ENCODE measurements at regions not wholly inside any gene's neighbourhood (a gene's known extent, or its start where the extent isn't known, plus 50 kb on each side); places are given as distances from the start of the nearest gene placed in this dataset.

- no peaks in the 10 kb centered on the region for H3K4me1 Mint-ChIP-seq
- TF ChIP-seq, protein P1, sequence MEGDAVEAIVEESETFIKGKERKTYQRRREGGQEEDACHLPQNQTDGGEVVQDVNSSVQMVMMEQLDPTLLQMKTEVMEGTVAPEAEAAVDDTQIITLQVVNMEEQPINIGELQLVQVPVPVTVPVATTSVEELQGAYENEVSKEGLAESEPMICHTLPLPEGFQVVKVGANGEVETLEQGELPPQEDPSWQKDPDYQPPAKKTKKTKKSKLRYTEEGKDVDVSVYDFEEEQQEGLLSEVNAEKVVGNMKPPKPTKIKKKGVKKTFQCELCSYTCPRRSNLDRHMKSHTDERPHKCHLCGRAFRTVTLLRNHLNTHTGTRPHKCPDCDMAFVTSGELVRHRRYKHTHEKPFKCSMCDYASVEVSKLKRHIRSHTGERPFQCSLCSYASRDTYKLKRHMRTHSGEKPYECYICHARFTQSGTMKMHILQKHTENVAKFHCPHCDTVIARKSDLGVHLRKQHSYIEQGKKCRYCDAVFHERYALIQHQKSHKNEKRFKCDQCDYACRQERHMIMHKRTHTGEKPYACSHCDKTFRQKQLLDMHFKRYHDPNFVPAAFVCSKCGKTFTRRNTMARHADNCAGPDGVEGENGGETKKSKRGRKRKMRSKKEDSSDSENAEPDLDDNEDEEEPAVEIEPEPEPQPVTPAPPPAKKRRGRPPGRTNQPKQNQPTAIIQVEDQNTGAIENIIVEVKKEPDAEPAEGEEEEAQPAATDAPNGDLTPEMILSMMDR (IDR thresholded peaks at IDR 0.05): no peak
- H3K36me3 Mint-ChIP-seq (ENCODE audit: low read depth): no peaks in the 10 kb centered on the region
- H3K4me3 Mint-ChIP-seq: no peak overlapping the region
- no peak overlapping the region for H3K27ac Mint-ChIP-seq
- peaks cover 7% of the 10 kb centered on the region for H3K9me3 Mint-ChIP-seq
- peaks cover 8% of the 10 kb centered on the region for H3K27me3 Mint-ChIP-seq (ENCODE audit: low read depth, poor library complexity)
- DNase-seq: no peak
Observed at GRCh38 chr5:102554082-102554481, 55.3 kb upstream of the SLCO6A1 start.

DNA sequence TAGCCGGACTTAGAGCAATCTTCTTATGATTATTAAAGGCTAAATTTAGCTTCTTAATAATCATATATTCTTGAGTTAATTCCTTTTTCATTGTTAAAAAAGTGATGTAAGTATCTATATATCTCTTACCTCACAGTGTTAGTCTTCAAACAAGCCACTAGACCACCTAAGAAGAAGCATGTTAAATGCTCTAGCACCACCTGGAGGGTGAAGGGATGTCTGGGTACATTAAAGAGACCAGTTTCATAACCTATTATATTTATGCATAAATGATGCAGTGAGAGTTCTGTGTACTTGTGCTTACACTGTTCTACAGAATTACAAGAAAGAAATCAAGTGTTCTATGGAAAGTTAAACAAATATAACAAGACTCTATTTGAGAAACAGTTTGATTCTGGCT is 55.9 kb upstream of the SLCO6A1 start:
- no peaks in the 10 kb centered on the region for H3K4me1 Mint-ChIP-seq

DNA sequence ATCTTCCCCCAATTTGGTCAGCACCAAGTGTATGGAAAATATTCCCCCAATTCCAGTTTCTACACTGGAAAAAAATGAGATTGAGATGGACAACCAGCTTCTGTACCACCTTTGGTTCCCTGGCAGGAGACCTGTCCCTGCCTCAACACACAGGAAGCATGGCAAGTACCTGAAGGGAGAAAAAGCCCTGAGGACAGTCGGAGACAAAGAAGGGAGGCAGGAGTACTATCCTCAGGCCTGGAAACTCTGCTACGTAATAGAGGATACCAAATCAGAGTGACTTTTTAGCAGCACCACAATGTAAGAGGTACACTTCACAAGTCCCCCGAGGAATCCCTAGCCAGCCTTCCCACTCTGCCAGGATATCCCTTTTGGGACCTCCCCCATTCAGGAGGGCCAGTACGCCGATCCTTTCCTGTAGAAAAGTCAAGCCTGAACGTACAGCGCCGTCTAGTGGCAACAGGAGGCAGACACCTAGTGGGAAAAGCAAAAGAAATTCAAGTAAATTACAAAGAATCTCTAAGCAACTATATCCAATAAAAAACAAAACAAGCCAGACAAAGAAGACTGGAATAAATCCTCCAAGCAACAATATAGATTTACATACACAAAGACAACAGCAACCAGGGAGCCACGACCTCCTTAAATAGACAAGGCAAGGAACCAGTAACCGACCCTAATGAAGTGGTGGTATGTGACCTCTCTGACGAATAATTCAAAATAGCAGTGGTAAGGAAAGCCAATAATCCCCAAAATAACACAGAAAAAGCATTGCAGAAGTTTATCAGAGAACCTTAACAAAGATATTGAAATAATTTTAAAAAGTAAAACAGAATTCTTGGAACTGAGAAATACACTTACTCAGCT is 63.3 kb upstream of the SLCO6A1 start:
- peak; percentile 53 for DNase-seq
- TF ChIP-seq, protein P1 (IDR thresholded peaks at IDR 0.05): peak; percentile 65
- no peaks in the 10 kb centered on the region for H3K36me3 Mint-ChIP-seq (ENCODE audit: low read depth)
- peak overlapping the region; percentile 10 for H3K27ac Mint-ChIP-seq
- no peak overlapping the region for H3K4me3 Mint-ChIP-seq
- H3K27me3 Mint-ChIP-seq (ENCODE audit: low read depth, poor library complexity): no peaks in the 10 kb centered on the region
- no peaks in the 10 kb centered on the region for H3K4me1 Mint-ChIP-seq
- H3K9me3 Mint-ChIP-seq: peaks cover 9% of the 10 kb centered on the region

More for the DNA sequence above, 55.9 kb upstream of the SLCO6A1 start:
- Mint-ChIP-seq H3K27me3 (ENCODE audit: low read depth, poor library complexity) (peaks cover 8% of the 10 kb centered on the region), H3K4me3 (no peak overlapping the region), H3K36me3 (ENCODE audit: low read depth) (no peaks in the 10 kb centered on the region), H3K27ac (no peak overlapping the region), H3K9me3 (peaks cover 7% of the 10 kb centered on the region)
- DNase-seq: no peak
- TF ChIP-seq, protein P1 (IDR thresholded peaks at IDR 0.05): no peak

- Mint-ChIP-seq H3K36me3 (ENCODE audit: low read depth) (no peaks in the 10 kb centered on the region), H3K27ac (no peak overlapping the region), H3K9me3 (no peaks in the 10 kb centered on the region), H3K27me3 (ENCODE audit: low read depth, poor library complexity) (peaks cover 3% of the 10 kb centered on the region), H3K4me3 (no peak overlapping the region), H3K4me1 (no peaks in the 10 kb centered on the region)
- no peak for DNase-seq
- TF ChIP-seq, protein P1 (IDR thresholded peaks at IDR 0.05): no peak
Observed at GRCh38 chr5:102570747-102571146, 71.9 kb upstream of the SLCO6A1 start.

DNA sequence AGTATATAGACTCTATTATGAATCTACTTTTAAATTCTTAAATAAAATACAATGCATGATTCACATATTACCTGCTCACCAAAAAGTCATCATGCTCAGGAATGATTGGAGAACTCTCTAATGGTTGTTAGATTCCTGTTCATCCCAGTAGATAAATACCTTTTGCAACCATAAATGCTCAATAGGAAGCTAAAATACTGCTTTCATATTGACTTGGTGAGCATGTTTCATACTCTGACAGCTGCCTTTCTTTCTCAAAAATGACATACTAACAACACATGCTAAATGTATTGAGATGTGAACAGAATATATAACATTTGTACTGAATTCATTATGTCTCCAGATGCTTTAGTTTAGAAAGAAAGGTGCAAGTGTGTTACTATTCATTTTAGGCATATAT is 79.6 kb upstream of the SLCO6A1 start:
- TF ChIP-seq, protein P1 (IDR thresholded peaks at IDR 0.05): no peak
- no peaks in the 10 kb centered on the region for H3K36me3 Mint-ChIP-seq (ENCODE audit: low read depth)
- H3K27me3 Mint-ChIP-seq (ENCODE audit: low read depth, poor library complexity): peaks cover 2% of the 10 kb centered on the region
- no peak overlapping the region for H3K4me3 Mint-ChIP-seq
- no peaks in the 10 kb centered on the region for H3K9me3 Mint-ChIP-seq
- no peak overlapping the region for H3K27ac Mint-ChIP-seq
- no peak for DNase-seq
- no peaks in the 10 kb centered on the region for H3K4me1 Mint-ChIP-seq

- Mint-ChIP-seq H3K36me3 (ENCODE audit: low read depth) (no peaks in the 10 kb centered on the region), H3K4me3 (no peak overlapping the region), H3K27ac (no peak overlapping the region), H3K9me3 (no peaks in the 10 kb centered on the region), H3K27me3 (ENCODE audit: low read depth, poor library complexity) (peaks cover 2% of the 10 kb centered on the region), H3K4me1 (no peaks in the 10 kb centered on the region)
- TF ChIP-seq, protein P1 (IDR thresholded peaks at IDR 0.05): no peak
- no peak for DNase-seq
Observed at GRCh38 chr5:102579379-102579778, 80.6 kb upstream of the SLCO6A1 start.

Measured in nephron progenitor cell (in vitro differentiated cells).